NB4 (cell line): ENCODE measurements at regions not wholly inside any gene's neighbourhood (a gene's known extent, or its start where the extent isn't known, plus 50 kb on each side); places are given as distances from the start of the nearest gene placed in this dataset.

Experiments used
- CTCF ChIP-seq: IDR thresholded peaks from one replicate; pipeline ENCODE4 v1.5.1; 2012; ENCODE audit warnings: low read depth, low read length
- MYC ChIP-seq: IDR thresholded peaks from 2 replicates; pipeline ENCODE4 v1.6.1; 2011; ENCODE audit warnings: low read depth, low read length
- POLR2A ChIP-seq: IDR thresholded peaks from 2 replicates; pipeline ENCODE4 v1.6.1; 2011; ENCODE audit warnings: mild to moderate bottlenecking; ENCODE audit not compliant: insufficient read length; ENCODE audit errors: extremely low read depth
- TF ChIP-seq, protein P1 (sequence below): IDR thresholded peaks from 2 replicates; pipeline ENCODE4 v1.6.1; 2011; ENCODE audit warnings: low read depth, low read length

DNA sequence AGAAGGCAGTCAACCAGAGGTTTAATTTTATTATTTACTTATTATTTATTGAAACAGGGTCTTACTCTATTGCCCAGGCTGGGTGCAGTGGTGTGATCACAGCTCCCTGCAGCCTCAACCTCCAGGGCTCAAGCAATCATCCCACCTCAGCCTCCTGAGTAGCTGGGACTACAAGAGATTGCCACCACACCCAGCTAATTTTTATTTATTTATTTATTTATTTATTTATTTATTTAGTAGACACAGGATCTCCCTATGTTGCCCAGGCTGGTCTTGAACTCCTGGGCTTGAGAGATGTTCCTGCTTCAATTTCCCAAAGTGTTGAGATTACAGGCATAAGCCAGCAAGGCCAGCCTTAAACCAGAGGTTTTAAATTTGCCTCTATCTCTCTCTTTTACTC lies 83.1 kb downstream of the RCN1 start:
- TF ChIP-seq POLR2A, result no peak
- TF ChIP-seq CTCF, result no peak
- TF ChIP-seq MYC, result no peak
- TF ChIP-seq, protein P1, sequence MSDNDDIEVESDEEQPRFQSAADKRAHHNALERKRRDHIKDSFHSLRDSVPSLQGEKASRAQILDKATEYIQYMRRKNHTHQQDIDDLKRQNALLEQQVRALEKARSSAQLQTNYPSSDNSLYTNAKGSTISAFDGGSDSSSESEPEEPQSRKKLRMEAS, result no peak
